Large intestine (tissue), 3 donors: ENCODE measurements at regions not wholly inside any gene's neighbourhood (a gene's known extent, or its start where the extent isn't known, plus 50 kb on each side); places are given as distances from the start of the nearest gene placed in this dataset.

Source experiments
- DNase-seq, 2 donors: peaks; one replicate each; pipeline versions ENCODE4 v3.0.0 to v3.0.0-alpha.2; 2013
- H3K27ac ChIP-seq: one replicate; pipeline ENCODE4 v1.5.1; 2013; ENCODE audit warnings: low read length
- H3K27me3 ChIP-seq: 2 replicates; pipeline ENCODE4 v1.6.1; 2013; ENCODE audit warnings: low read length; ENCODE audit not compliant: control insufficient read depth, insufficient read depth
- H3K36me3 ChIP-seq: 2 replicates; pipeline ENCODE4 v1.6.1; 2013; ENCODE audit warnings: low read length; ENCODE audit not compliant: control insufficient read depth, insufficient read depth
- H3K4me1 ChIP-seq: one replicate; pipeline ENCODE4 v1.6.1; 2013; ENCODE audit warnings: low read length; ENCODE audit not compliant: control insufficient read depth, insufficient read depth
- H3K4me3 ChIP-seq: one replicate; pipeline ENCODE4 v1.5.1; 2013; ENCODE audit warnings: low read length
- H3K9me3 ChIP-seq: one replicate; pipeline ENCODE4 v1.6.1; 2013; ENCODE audit warnings: mild to moderate bottlenecking, low read depth, low read length, moderate library complexity; ENCODE audit not compliant: control insufficient read depth
- WGBS: methylation state at CpG from one replicate; pipeline ENCODE4 v1.1.5; 2013; ENCODE audit warnings: low lambda C conversion rate; ENCODE audit not compliant: insufficient coverage; 5-methylcytosine and 5-hydroxymethylcytosine counted together

- 60% methylated on average over 5 of the region's 6 CpGs for WGBS
- Histone ChIP-seq H3K27me3 (no peaks in the 10 kb centered on the region), H3K27ac (no peak overlapping the region), H3K36me3 (no peaks in the 10 kb centered on the region), H3K4me3 (no peak overlapping the region), H3K9me3 (no peaks in the 10 kb centered on the region), H3K4me1 (no peaks in the 10 kb centered on the region)
- DNase-seq = peak; percentile 27 to 54
Measured at GRCh38 chr5:35436400-35437057, 181.1 kb upstream of the SPEF2 start.

- no peaks in the 10 kb centered on the region for H3K9me3 ChIP-seq
- H3K36me3 ChIP-seq = no peaks in the 10 kb centered on the region
- H3K27ac ChIP-seq = no peak overlapping the region
- H3K27me3 ChIP-seq = no peaks in the 10 kb centered on the region
- WGBS = 67% methylated on average over 1 of the region's 5 CpGs
- H3K4me1 ChIP-seq = no peaks in the 10 kb centered on the region
- no peak overlapping the region for H3K4me3 ChIP-seq
- peak; percentile 40 for DNase-seq
Measured at GRCh38 chr5:35430381-35431162, 187.1 kb upstream of the SPEF2 start.

DNA sequence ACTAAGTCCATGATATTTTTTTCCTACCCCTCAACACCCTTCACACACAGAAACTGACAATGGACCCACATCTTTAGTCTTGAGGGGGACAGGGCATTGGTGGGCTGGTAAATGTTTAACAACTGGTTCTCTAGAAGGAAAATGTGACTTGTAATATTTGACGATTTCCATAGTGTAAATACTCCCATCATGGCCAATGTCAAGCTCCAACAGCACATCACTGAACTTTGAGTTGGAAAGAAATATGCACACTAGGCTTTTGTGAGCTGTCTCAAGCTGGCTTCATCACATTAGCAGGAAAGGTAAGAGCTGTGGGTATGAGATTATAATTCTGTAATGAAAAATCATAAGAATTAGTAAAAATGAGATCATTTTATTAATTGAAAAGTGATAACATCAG lies 189.9 kb upstream of the PRLR start:
- Histone ChIP-seq H3K4me1 (no peaks in the 10 kb centered on the region), H3K9me3 (no peaks in the 10 kb centered on the region)
- no CpG with 5 or more reads among the region's 1 CpG for WGBS

DNA sequence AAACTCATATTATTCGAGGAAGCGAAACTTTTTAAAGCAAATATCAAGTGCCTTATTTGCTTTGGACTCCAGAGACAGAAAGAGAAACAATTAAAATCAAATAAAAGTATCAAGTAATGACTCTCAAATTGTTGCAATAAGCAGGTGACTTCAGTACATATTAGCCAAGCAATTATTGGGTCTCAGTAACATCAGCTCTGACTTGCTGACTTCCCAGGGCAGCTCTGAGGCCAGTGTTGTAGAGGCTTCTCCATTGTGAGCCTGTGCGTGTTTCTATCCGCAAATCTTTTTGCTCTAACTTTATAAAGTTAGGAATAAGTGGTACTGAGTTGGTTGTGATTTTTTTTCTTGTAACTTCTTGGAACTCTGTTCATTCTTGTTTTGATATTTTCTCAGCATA lies 186.8 kb upstream of the PRLR start:
- H3K4me3 ChIP-seq = no peak overlapping the region
- H3K27ac ChIP-seq = no peak overlapping the region
- no peak for DNase-seq
- no peaks in the 10 kb centered on the region for H3K4me1 ChIP-seq
- H3K36me3 ChIP-seq = no peaks in the 10 kb centered on the region
- H3K27me3 ChIP-seq = no peaks in the 10 kb centered on the region
- WGBS = 78% methylated on average over 3 of the region's 4 CpGs
- no peaks in the 10 kb centered on the region for H3K9me3 ChIP-seq

More for the DNA sequence above, 189.9 kb upstream of the PRLR start:
- Histone ChIP-seq H3K36me3 (no peaks in the 10 kb centered on the region), H3K4me3 (no peak overlapping the region), H3K27ac (no peak overlapping the region), H3K27me3 (no peaks in the 10 kb centered on the region)
- DNase-seq = no peak

DNA sequence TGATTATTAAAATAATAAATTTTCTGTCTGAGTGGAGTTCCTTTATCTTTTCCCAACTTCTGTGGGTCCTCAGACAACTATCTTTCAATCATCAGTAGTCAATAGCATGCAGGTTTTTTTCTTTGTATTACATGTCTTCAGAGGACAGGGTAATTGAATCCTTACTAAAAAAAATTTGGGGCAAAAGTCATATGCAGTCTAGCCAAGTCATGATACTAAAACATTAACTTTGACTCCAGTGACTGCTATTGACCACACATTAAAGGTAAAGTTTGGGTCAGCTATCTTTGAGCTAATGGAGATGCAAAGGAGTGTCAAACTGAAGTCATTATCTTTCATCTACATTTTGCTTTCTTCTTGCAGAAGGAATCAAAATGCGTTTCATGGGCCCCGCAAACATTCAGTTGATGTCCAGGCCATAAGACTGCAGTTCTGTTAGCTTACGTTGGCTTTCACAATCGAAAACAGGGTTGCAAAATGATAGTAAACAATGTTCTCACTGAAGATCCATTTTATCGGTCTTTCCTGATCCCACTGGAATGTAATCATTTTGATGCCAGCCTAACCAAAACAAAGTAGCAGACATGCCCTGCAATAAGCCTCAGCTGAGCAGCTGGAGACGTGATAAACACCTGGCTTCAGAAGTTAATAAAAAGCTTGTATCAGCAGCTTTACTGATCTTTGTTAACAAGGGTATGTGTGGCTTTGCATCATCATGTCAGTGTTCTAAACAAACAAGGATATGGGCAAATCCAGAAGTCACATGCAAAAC lies 186.1 kb upstream of the PRLR start:
- Histone ChIP-seq H3K27me3 (no peaks in the 10 kb centered on the region), H3K9me3 (no peaks in the 10 kb centered on the region), H3K4me1 (no peaks in the 10 kb centered on the region), H3K27ac (no peak overlapping the region), H3K36me3 (no peaks in the 10 kb centered on the region), H3K4me3 (no peak overlapping the region)
- peak; percentile 29 to 61 for DNase-seq
- WGBS = no CpG with 5 or more reads among the region's 6 CpGs

DNA sequence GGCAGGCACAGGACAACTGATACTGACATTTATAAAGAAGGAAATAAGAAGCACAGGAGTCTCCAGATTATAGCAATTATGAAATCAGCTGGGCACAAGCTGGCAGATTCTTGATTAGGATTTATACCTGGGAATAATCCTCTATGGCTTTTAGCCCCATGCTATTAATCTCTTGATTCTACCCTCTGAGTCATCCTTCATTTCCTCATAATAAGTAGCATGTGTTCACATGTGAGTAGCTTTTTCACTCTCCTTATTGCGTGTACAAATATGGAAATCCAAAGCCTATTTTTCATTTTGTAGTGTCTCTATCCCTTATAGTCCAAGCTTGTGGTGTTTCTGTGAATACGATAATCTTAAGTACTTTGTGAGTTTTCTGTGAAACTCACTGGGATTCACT lies 185.0 kb upstream of the PRLR start:
- Histone ChIP-seq H3K4me1 (no peaks in the 10 kb centered on the region), H3K27me3 (no peaks in the 10 kb centered on the region), H3K27ac (no peak overlapping the region), H3K36me3 (no peaks in the 10 kb centered on the region), H3K9me3 (no peaks in the 10 kb centered on the region), H3K4me3 (no peak overlapping the region)
- peak in 1 of 2 donors; percentile 14 for DNase-seq
- 100% methylated on average over 1 of the region's 2 CpGs for WGBS

DNA sequence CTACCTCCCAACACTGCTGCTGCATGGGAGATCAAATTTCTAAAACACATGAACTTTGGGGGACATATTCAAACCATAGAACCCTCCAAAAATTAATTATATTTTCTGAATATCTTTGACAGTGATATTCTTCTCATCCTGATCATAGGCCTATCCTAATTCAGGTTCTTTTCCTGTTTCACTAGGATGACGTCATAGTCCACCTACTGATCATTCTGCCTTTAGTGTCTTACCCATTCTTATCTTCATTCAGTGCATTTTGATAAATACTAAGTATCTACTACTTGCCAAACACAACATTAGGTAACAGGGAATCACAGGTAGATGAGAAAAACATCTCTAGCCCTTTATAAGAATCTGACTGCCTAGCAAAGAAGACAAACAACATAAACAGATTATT lies 179.1 kb upstream of the PRLR start:
- no peaks in the 10 kb centered on the region for H3K9me3 ChIP-seq
- H3K36me3 ChIP-seq = no peaks in the 10 kb centered on the region
- H3K27ac ChIP-seq = no peak overlapping the region
- no peaks in the 10 kb centered on the region for H3K4me1 ChIP-seq
- 75% methylated on average over 1 of the region's 1 CpG for WGBS
- no peak overlapping the region for H3K4me3 ChIP-seq
- no peak for DNase-seq
- no peaks in the 10 kb centered on the region for H3K27me3 ChIP-seq

- Histone ChIP-seq H3K27ac (no peak overlapping the region), H3K36me3 (no peaks in the 10 kb centered on the region), H3K4me3 (no peak overlapping the region), H3K9me3 (no peaks in the 10 kb centered on the region), H3K27me3 (no peaks in the 10 kb centered on the region), H3K4me1 (no peaks in the 10 kb centered on the region)
- WGBS = 92% methylated on average over 1 of the region's 2 CpGs
- no peak for DNase-seq
Measured at GRCh38 chr5:35408146-35408545, 177.9 kb upstream of the PRLR start.

- DNase-seq = no peak
- Histone ChIP-seq H3K27me3 (no peaks in the 10 kb centered on the region), H3K27ac (no peak overlapping the region), H3K9me3 (no peaks in the 10 kb centered on the region), H3K4me1 (no peaks in the 10 kb centered on the region), H3K4me3 (no peak overlapping the region), H3K36me3 (no peaks in the 10 kb centered on the region)
Measured at GRCh38 chr5:35407697-35408096, 177.4 kb upstream of the PRLR start.

DNA sequence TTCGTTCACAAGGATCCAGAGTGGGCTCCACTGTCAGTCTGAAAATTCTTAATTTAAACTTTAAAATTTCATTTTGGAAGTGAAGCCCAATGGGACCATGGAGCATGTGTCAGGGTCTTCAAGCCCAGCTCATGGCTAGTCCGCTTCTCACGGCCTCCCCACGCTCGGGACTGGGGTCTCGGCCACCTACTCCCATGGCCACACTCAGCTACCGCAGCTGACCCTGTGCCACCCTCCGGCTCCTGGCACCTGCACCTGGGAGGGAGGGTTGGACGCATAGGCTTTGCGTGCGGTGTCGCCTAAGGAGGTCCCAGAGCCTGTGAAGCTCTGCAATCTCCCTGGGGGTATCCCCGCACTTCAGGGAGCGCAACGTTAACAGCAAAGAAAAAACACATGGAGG lies 175.7 kb upstream of the PRLR start:
- WGBS = no CpG with 5 or more reads among the region's 15 CpGs
- H3K4me1 ChIP-seq = no peaks in the 10 kb centered on the region

More for the DNA sequence above, 175.7 kb upstream of the PRLR start:
- Histone ChIP-seq H3K9me3 (no peaks in the 10 kb centered on the region), H3K4me3 (no peak overlapping the region), H3K27ac (no peak overlapping the region), H3K36me3 (no peaks in the 10 kb centered on the region), H3K27me3 (no peaks in the 10 kb centered on the region)
- DNase-seq = no peak
